GM12874 (cell line): ENCODE measurements at regions not wholly inside any gene's neighbourhood (a gene's known extent, or its start where the extent isn't known, plus 50 kb on each side); places are given as distances from the start of the nearest gene placed in this dataset.

Experiments used
- CTCF ChIP-seq: IDR thresholded peaks from 2 replicates; pipeline ENCODE4 v1.5.1; 2011; ENCODE audit warnings: low read depth, mild to moderate bottlenecking, control low read depth, low read length, moderate library complexity; ENCODE audit not compliant: insufficient read depth

DNA sequence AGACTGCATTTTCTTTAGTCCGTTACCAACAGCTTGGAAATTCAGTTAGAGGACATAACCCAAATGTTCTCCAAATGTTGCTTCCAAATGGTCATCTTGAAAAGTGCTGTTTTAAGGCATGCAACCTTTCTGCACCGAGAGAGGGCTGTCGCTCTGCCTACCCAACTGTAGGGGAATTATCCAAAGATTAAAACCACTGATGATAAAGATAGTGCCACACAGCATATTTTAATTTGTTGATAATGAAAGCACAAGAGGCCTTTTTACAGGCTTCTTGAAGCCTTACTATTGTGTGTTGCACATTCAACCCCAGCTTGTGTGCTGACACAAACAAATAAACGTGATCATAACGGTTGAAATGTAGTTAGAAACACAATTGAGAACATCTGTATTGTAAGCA lies 121.5 kb downstream of the LMO4 start:
- TF ChIP-seq CTCF, result no peak

DNA sequence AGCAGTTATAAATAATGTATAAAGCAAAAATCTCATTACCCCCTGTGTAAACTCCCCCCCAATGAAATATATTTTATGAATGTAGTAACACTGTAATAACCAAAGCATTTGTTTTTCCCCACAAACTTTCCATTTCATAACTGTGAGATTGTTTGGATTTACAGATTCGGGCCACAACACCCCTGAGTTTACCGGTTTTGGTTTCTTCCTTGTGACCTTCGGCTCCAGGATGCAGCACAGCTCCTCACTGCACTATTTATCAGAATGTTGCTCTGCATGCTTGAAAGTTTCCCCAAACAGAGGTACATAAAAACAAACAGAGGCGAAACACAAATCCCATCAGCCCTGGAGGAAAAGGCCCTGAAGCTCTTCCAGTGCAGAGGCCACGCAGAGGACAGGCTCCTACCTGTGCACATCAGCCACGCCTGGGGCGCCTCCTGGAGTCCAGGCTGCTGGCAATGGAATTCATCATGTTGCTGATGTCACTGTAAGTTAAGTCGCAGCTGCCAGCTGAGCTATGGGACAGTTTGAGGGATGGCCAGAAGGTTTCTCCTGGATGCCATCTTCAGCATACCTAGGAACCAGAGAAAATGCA lies 122.0 kb downstream of the LMO4 start:
- TF ChIP-seq CTCF, result no peak

- no peak for TF ChIP-seq CTCF
These were observed 122.7 kb downstream of the LMO4 start for GRCh38 chr1:87451229-87451920.

DNA sequence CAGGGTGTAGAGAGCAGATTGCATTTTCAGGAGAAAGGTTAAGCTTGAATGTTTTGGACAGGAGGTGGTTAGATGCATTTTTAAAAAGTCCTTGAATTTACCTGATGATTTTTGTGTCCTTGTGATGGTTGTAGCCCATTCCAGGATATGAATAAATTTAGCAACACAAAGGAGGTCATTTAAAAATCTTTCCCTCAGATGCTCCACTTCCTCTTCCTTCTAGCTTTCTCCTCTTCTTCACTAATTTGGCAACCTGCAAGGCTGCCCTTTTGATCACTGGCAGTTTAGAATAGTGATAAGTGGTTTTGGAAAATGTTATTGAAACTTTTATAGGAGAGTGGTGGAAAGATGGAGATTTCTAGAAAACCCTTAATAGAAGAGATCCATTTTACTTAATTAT lies 124.0 kb downstream of the LMO4 start:
- no peak for TF ChIP-seq CTCF

DNA sequence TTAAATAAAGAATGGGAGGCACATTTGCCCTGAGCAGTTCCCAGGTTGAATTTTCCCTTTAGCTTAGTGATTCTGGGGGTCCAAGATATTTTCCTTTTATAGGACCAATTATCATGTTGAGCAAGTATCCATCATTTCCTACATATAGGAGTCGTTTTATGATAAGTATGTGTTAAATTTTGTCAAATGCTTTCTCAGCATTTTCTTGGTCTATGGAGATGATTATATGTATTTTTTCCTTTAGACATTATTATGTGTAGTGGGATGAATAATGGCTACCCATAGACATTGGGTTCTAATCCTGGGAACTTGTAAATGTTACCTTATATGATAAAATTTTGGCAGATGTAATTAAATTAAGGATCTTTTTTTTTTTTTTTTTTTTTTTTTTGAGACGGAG lies 128.7 kb downstream of the LMO4 start:
- TF ChIP-seq CTCF, result no peak

DNA sequence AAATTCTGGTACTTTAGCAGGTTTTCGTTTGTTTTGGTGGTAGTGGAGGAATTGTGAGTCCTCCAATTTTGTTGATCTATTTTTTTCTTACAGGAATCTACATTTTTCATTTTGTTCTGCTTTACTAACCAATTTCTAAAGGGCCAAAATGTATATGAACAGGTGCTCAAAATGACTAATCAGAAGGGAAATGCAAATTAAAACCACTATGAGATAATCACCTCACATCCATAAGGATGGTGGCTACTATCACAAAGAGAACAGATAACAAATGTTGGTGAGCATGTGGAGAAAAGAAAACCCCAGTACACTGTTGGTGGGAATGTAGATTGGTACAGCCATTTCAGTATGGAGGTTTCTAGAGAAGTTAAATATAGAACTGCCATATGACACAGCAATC lies 134.2 kb downstream of the LMO4 start:
- no peak for TF ChIP-seq CTCF

- TF ChIP-seq CTCF, result no peak
These were observed 135.4 kb downstream of the LMO4 start for GRCh38 chr1:87464022-87464490.
